NCI-H510A (cell line): ENCODE measurements at regions not wholly inside any gene's neighbourhood (a gene's known extent, or its start where the extent isn't known, plus 50 kb on each side); places are given as distances from the start of the nearest gene placed in this dataset.

Experiments
- DNase-seq: peaks from one replicate; lab custom pipeline; 2025; lab: John Stamatoyannopoulos, UW

DNA sequence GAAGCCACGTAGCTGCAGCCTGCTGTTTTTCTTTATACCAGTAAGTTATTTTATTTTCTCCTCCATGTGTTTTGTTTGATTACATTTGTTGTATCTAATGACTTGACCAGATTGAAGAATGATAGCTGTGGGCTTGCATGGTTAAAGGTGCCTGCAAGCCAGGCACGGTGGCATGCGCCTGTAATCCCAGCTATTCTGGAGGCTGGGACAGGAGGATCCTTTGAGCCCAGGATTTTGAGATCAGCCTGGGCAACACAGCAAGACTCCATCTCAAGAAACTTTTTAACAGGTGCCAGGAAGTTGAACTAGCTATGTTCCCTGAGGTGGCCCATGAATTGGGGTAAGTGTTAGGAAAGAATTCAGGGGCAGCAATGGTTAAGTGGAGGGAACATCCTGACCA lies 179.4 kb downstream of the IRS1 start:
- DNase-seq: no peak

DNA sequence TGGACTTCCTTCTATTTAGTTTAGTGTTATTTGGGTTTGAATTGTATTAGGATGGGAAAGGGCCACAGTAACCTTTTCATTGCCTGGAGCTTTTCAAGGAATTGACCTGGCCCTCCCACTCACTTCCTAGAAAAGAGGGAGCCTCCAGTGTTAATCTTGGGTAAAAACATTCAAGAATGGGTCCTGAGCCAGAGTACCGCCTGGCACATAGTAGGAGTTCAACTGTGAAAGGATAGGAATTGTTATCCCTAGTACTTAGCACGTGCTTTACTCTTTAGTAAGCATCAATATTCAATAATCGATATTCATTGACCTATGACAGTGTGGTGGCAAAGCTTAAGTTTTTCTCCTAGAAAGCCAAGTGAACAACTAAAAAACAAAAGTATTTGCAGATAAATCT lies 179.9 kb downstream of the IRS1 start:
- no peak for DNase-seq

DNA sequence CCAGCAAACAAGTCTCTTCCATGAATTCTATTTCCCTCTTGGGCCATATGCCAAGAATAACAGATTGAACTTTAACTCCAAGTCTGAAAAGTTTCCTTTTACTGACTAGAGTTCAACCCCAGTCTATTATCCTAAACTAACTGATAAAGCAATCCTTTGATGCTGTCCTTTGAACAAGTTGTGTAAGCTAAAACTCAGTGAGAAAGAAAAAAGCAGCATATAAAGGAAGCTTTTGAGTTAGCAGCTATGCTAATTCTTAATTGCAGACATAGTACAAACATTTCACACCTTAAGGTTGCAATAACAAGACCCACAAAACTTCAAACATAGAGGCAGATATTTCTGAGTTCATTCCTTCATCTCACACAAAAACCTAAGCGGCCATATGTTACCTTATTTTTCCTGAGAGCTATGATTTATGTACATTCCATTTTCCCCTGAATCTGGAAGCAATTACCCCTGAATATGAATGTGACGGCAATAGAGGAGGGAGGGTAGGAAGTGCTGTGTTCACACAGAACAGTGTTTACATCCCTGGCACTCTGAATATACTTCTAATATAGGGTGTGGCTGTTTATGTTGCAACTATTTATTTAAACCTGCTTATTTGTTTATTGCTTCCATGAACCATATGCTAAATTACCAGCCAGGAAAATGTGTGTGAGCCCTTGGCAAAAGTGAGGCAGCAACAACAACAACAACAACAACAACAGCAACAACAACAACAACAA lies 180.6 kb downstream of the IRS1 start:
- DNase-seq: no peak

DNA sequence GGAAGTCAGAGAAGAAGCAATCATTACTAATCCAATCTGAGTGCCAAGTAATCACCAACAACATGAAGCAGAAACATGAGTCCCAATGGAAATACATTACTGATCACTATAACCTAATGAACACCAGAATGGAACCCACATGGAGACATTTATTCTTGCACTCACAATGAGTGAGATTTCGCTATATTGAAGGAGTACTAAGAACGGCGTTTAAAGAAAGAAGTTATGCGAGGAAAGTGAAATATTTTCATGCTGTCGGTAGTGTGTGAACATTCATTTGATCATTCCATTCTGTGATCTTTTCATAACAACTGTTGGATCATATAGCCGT lies 181.1 kb downstream of the IRS1 start:
- no peak for DNase-seq

DNA sequence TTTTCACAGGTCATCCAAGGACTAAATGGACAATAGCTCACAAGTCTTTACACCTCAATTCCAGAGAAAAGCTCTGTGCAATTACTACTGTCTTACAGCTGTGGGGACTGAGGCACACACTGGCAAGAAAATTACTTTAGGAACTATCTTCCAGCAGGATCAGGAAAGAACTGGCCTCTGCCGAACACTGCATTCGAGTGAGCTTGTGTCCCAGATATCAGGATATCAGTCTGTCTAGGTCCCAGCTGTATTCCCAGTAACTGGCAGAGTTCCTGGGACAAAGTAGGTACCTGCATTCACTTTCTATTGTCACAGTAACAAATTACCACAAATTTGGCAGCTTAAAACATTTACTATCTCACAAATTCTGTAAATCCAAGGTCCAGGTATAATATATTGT lies 183.7 kb downstream of the IRS1 start:
- no peak for DNase-seq

DNA sequence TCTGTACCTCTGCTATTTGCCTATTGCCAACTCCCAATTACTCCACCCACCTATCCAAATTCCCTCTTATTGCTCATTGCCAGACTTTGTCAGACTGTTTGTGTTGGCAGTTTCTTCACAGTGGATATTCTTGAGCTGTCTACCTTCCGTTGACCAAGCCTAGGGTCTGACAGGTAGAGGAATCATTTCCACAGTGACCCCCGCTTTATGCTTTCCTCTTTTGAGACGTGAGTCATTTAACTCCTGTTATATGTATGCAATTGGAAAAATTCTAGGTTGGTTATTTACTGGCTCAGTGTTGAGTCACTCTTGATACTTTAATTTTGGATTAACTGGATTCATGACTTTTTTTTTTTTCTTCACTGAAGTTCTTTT lies 187.7 kb downstream of the IRS1 start:
- no peak for DNase-seq

DNA sequence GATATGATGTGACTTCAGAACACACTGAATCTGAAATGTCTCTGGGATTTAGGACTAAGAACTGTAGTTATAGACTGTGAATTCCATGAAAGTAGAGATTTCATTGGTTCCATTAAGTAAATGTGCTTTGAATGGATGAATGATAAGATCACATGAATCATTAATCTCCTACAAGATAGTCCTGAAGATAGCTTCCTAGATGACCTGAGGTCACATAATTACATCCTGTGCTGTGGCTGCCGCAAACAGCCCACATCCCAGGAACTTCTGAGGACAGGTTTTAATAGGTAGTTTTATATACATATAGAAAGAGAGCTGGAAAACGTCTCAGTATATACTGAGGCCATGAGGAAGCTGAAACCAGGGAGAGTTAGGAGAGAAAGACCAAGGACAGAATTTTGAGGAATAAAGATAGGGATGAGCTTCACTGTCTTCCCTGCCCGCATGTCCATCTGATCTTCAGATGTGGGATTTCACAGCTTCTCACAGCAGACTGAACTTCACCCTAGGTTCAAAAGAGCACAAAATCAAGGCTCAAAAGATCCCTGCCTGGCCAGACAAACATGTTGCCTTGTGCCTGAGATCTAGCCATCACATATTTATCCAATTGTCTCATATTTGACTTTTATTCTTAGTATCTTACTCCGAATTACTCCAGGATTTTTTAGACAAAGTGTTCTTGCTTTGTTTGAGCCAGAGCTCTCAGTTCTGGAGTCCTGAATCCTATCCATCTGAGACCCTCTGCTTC lies 188.2 kb downstream of the IRS1 start:
- DNase-seq: no peak

DNA sequence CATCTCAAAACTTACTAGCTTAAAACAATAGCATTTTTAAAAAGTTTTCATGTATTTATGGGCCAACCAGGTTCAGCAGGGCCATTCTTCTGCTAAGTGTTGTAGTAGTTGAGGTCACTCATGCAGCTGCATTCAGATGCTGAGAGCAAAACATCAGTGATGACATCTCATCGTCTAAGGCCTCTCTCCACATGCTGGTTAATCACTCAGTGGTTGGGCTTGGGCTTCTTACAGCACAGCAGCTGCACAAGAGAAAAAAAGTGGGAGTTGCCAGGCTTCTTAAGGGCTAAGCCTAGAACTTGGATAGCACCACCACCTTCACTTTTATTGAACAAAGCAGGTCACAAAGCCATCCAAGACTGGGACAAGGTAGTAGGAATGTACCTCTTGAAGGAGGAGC lies 190.3 kb downstream of the IRS1 start:
- no peak for DNase-seq

DNA sequence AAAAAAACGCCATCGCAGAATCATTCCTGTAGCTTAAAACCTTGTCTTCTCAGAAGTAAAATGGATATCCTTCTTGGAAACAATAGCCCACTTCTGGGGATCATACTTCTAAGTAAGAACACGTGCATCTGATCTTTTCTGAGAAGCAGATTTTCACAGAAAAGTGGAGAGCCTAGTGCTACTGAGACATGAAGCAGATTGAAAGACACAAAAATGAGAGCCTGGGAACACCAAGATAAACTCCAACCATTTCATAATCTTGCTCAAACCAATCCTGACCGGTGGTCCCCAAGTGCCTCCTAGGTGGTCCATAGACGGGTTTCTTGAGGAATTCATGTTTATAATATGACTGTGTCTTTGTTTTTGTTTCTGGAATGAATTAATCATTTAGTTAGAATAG lies 191.2 kb downstream of the IRS1 start:
- DNase-seq: no peak

DNA sequence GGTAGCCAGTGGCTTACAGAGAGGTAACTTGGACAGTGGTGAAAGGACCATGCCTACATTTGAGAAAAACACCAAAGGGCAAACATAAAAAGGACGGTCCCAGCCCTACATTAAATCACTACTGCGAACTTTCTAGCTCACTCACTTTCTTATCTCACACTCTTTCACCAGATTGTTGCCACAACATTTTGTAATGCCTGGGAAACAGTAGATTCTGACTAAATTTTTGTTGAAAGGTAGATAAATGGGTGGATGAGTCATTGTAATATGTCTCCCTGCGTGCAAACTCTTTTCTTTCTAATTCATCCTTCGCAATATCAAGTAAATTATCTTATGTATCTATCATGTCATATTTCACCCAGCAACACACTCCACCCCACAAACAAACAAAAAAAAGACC lies 192.2 kb downstream of the IRS1 start:
- DNase-seq: no peak

DNA sequence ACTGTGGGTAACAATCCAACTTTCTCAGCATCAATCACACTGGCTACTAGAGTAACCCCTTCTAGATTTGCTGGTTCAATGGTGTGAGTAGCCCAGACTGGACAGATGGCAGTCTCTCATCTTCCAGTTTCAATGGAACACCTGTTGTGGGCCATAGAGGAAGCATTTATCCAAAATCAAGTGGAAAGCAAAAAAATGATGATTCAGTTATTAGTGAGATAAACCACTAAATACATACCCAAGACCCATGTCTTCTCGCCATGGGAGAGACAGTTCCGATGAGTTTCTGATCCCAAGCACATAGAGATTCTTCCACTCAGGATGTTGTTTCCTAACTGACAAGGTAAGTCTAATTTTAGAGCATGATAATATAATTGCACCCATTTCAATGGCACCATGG lies 194.0 kb downstream of the IRS1 start:
- no peak for DNase-seq

DNA sequence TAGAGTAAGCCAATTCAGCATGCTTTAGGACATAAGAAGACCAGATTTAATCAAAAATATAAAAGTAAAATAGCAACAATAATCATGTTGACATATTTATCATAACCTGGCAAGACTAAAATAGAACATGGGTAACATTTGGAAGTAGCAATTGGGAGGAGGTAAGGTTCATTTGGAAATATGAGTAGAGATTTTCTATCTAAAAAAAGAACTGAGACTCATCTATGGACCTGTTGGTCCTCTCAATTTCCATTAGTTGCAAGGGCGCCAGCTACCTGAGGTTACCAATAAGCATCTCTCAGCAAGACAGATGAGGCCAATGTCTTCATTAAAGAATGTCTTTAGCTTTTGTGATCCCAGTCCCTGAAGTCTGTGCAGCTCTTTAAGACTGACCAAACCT lies 196.0 kb downstream of the IRS1 start:
- DNase-seq: no peak

DNA sequence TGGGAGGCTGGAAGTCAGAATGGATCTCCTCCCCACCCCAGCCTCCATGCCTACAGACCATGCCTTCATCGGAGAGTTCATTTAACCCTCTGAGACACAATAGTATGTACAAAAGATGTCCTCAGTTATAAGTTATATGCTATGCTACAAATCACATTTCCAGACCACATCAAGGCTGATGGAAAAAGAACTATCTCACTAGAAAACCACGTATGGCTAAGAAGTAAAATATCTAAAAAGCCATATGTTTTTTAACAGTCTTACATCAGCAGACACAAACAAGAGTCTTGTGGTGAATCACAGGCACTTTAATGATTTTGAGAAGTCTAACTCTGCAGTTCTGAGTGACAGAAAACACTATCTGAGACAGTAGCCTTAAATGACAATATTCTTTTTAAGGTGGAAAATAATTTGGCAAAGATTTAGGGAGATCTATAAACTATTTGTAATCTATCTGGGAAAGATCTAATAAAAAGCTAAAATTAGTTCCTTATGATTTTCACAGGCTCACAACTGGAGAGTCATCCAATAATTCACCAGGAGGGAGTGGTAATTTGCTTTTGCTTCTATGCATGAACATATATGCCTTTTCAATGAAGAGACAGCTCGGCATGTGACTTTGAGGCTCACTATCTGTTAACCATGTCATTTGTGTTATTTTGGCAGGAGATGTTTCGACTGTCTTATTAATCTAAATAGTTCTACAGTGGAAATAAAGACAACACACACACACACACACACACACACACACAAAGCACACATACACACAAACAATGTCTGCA lies 197.5 kb downstream of the IRS1 start:
- no peak for DNase-seq

DNA sequence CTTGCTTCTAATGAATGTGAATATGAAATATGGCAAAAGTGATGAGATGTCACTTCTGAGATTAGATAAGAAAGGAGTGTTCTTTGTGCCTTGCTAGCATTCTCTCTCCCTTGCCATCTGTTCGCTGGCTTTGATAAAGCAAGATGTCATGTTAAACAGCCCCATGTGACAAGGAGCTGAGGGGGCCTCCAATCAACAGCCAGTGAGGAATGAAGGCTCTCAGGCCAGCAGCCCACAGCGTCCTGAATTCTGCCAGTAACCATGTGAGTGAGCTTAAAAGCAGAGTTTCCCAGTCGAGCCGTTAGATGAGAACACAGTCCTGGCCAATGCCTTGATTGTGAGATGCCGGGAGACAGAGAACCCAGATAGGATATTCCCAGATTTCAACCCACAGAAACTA lies 198.8 kb downstream of the IRS1 start:
- no peak for DNase-seq

DNA sequence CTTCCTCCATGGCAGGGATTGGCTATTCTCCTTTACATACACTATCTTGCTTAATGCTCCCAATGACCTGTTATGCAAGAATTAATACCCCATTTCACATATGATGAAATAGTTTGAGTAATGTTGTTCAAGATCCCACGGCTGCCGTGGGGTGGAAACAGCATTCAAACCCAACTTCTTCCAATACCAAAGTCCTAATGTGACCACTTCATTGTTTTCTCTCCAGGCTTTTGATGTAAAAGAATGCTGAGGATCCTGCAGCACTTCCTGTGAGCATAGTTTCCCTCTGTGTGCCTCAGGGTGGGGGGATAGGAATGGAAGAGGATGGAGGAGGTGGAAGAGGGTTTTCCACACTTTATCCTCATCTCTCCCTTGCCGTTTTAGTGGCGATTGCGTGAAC lies 199.4 kb downstream of the IRS1 start:
- no peak for DNase-seq

DNA sequence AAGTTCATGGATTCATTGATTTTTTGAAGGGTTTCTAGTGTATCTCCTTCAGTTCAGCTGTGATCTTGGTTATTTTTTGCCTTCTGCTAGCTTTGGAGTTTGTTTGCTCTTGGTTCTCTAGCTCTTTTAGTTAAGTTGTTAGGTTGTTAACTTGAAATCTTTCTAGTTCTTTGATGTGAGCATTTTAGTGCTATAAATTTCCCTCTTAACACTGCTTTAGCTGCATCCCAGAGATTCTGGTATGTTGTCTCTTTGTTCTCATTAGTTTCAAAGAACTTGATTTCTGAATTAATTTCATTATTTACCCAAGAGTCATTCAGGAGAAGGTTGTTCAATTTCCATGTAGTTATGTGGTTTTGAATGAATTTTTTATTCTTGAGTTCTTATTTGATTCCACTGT lies 210.6 kb downstream of the IRS1 start:
- DNase-seq: no peak

DNA sequence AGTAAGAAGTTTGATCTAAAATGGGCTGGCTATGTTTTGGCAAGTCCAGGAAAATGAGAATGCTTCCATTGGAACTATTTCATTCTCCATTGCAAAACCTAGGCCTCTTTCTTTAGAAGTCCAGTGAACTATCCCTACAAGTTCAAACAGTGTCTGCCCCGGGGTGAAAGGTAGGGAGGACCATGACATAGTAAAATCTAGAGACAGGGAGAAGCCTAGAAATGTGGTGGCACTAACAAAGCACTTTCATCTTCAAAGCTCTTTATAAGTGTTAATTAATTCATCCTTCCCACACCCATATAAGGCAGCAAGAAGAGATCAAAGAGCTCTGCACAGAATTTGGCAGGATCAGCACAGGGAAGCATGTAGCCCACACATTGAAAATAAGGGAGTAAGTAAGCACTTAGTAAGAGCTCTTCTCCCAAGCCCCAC lies 214.5 kb downstream of the IRS1 start:
- DNase-seq: no peak

DNA sequence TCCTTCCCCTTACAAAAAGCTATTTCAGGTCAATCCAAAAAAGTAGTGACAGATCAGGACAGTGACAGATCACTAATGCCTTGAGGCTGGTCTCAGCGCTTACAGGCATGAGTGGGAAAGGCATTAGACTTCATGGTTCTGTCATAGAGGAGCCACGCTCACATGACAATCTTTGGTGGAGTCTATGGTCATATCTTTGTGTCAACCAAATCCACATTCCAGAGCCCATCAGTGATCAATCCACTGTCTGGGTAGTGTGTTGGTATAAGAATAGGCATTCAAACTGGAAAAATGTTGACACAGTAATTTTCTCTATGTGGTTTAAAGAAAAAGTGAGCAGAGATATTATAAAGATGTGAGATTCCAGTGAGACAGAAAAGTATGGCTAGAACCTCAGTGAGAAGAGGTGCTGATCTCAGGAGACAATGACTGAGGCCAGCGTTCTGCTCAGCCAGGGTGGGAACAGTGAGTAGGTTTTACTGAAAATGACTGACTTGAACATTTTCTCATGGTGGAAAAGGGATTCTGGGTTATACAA lies 215.0 kb downstream of the IRS1 start:
- no peak for DNase-seq

DNA sequence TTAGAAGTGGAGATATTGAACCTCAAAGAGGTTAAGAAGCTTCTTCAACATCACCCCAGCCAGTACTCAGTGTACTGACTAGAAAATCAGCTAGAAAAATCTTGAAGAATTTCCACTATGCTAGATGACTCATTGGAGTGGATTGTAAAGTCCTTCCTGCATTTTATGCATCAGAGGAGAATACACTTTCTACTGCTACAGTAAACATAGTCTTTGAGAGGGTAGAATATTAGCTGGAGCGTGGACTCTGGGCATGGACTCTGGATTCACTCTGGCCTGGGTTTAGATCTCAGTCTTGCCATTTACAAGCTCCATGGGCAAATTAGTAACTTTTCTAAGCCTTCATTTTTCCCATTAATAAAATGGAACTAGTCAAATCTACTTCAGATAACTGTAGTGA lies 215.9 kb downstream of the IRS1 start:
- no peak for DNase-seq

DNA sequence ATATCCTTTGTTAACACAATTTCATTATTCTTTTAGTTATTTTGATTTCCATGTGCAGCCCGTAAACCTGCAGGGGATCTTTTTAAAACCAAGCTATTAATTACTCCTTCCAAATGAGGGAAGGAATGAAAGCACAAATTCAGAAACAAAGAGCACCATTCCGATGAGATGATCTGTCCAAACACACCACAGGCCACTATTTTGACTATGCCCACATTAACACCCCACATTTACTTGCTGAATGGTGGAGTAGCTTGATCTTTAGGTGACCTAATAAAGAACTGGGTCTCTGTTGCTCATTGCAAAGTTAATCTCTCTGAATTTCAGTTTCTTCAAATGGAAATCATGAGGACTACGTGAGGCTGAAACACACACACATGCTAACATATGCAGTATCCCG lies 218.0 kb downstream of the IRS1 start:
- no peak for DNase-seq

DNA sequence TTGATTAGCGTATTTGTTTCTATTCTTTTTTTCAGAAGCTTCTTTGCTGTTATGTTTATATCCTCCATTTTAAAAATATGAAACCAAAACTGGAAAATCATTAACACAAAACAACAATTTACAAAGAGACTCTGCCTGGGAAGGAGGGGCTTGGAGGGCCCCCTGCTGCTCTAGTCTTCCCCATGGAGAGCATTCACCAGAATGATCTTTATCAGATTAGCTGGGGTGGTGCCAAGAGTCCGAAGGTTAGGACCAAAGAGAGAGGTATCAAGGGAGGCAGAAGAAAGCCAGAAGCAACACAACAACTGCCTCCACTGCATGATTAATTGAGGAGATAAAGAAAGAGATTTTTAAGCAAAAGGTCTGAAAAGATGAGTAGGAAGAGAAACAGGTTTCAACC lies 218.6 kb downstream of the IRS1 start:
- DNase-seq: no peak

DNA sequence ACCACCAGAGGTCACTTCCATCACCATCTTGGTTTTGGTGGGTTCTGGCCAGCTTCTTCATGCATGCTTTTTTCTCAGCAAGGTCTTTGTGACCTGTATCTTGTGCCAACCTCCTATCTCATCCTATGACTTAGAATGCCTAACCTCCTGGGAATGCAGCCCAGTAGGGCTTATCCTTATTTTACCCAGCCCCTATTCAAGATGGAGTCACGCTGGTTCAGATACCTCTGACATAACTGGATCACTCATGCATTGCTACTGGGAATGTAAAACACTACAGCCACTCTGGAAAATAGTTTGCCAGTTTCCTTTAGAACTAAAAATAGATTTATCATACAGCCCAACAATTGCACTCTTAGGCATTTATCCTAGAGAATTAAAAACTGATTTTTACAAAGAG lies 219.2 kb downstream of the IRS1 start:
- DNase-seq: no peak

DNA sequence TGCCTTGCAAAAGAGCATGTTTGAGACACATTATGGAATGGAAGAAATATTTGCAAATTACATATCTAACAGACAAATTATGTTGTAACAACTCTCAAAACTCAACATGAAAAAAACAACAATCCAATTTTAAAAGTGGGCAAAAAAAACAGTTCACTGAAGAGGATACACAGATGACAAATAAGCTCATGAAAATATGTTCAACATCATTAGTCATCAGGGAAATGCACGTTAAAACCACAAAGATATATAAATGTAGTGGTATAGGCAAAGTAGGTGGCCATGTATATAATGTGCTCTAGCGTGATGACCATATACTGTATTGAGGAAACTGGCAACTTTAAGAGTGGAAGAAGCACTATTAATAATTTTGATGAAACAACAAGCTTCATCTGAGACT lies 220.1 kb downstream of the IRS1 start:
- DNase-seq: no peak
